Endothelial cell (in vitro differentiated cells): ENCODE measurements at regions not wholly inside any gene's neighbourhood (a gene's known extent, or its start where the extent isn't known, plus 50 kb on each side); places are given as distances from the start of the nearest gene placed in this dataset.

Experiments
- DNase-seq: peaks from one replicate; pipeline ENCODE4 v3.0.0; 2021; ENCODE audit warnings: low spot score
- H3K27ac Mint-ChIP-seq: one replicate; pipeline ENCODE4 v1.8.0; 2021; ENCODE audit warnings: mixed read lengths, inconsistent platforms; ENCODE audit not compliant: unreplicated experiment
- H3K27me3 Mint-ChIP-seq: one replicate; pipeline ENCODE4 v1.8.0; 2021; ENCODE audit warnings: mild to moderate bottlenecking, moderate library complexity, mixed read lengths, inconsistent platforms; ENCODE audit not compliant: unreplicated experiment
- H3K36me3 Mint-ChIP-seq: one replicate; pipeline ENCODE4 v1.8.0; 2021; ENCODE audit warnings: mild to moderate bottlenecking, low read depth, mixed read lengths, inconsistent platforms; ENCODE audit not compliant: unreplicated experiment
- H3K4me1 Mint-ChIP-seq: one replicate; pipeline ENCODE4 v1.8.0; 2021; ENCODE audit warnings: mild to moderate bottlenecking, mixed read lengths, inconsistent platforms; ENCODE audit not compliant: unreplicated experiment
- H3K4me3 Mint-ChIP-seq: one replicate; pipeline ENCODE4 v1.8.0; 2021; ENCODE audit warnings: mild to moderate bottlenecking, mixed read lengths, inconsistent platforms; ENCODE audit not compliant: unreplicated experiment
- H3K9me3 Mint-ChIP-seq: one replicate; pipeline ENCODE4 v1.8.0; 2021; ENCODE audit warnings: mixed read lengths, inconsistent platforms; ENCODE audit not compliant: unreplicated experiment
- TF ChIP-seq, protein P1 (sequence below): fragments of 200-600 bp; sonication (generic); IDR thresholded peaks from one replicate; pipeline ENCODE4 v1.5.0; 2021; ENCODE audit warnings: antibody characterized with exemption; ENCODE audit not compliant: unreplicated experiment

DNA sequence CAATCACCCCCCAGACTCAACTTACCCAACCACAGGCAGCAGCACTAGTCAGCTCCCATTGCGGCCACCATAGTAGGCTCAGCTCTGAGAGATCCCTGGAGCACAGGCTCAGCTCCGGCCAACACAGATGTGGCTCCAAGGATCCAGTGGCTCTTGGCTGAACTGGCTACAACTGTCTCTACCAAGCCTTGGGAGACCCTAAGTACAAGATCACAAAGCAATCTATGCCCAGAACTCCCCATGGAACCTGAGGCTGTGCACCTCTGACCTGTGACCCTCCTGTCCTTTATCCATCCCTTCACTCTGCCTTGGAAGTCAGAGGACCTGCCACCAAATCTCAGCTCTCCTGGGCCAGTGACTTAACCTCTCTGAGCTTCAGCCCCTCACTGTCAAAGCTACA is 61.8 kb upstream of the GJB5 start:
- no peak overlapping the region for H3K4me3 Mint-ChIP-seq
- H3K27ac Mint-ChIP-seq, result no peak overlapping the region
- H3K27me3 Mint-ChIP-seq, result no peaks in the 10 kb centered on the region
- H3K4me1 Mint-ChIP-seq, result peaks cover 2% of the 10 kb centered on the region
- no peaks in the 10 kb centered on the region for H3K9me3 Mint-ChIP-seq
- TF ChIP-seq, protein P1, sequence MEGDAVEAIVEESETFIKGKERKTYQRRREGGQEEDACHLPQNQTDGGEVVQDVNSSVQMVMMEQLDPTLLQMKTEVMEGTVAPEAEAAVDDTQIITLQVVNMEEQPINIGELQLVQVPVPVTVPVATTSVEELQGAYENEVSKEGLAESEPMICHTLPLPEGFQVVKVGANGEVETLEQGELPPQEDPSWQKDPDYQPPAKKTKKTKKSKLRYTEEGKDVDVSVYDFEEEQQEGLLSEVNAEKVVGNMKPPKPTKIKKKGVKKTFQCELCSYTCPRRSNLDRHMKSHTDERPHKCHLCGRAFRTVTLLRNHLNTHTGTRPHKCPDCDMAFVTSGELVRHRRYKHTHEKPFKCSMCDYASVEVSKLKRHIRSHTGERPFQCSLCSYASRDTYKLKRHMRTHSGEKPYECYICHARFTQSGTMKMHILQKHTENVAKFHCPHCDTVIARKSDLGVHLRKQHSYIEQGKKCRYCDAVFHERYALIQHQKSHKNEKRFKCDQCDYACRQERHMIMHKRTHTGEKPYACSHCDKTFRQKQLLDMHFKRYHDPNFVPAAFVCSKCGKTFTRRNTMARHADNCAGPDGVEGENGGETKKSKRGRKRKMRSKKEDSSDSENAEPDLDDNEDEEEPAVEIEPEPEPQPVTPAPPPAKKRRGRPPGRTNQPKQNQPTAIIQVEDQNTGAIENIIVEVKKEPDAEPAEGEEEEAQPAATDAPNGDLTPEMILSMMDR, result no peak
- H3K36me3 Mint-ChIP-seq, result no peaks in the 10 kb centered on the region
- DNase-seq, result no peak

- H3K9me3 Mint-ChIP-seq, result no peaks in the 10 kb centered on the region
Measured at GRCh38 chr1:34694383-34694782, 60.5 kb upstream of the GJB5 start.

GRCh38 chr1:34695580-34695979 is 59.3 kb upstream of the GJB5 start:
- DNase-seq, result no peak
- TF ChIP-seq, protein P1, result no peak
- Mint-ChIP-seq H3K4me3 (no peak overlapping the region), H3K4me1 (peaks cover 3% of the 10 kb centered on the region), H3K9me3 (no peaks in the 10 kb centered on the region), H3K36me3 (no peaks in the 10 kb centered on the region), H3K27ac (no peak overlapping the region), H3K27me3 (no peaks in the 10 kb centered on the region)

More at GRCh38 chr1:34694383-34694782, 60.5 kb upstream of the GJB5 start:
- H3K36me3 Mint-ChIP-seq, result no peaks in the 10 kb centered on the region
- no peaks in the 10 kb centered on the region for H3K27me3 Mint-ChIP-seq
- no peak overlapping the region for H3K27ac Mint-ChIP-seq
- H3K4me1 Mint-ChIP-seq, result peaks cover 6% of the 10 kb centered on the region
- no peak for DNase-seq
- no peak overlapping the region for H3K4me3 Mint-ChIP-seq
- TF ChIP-seq, protein P1, result no peak

DNA sequence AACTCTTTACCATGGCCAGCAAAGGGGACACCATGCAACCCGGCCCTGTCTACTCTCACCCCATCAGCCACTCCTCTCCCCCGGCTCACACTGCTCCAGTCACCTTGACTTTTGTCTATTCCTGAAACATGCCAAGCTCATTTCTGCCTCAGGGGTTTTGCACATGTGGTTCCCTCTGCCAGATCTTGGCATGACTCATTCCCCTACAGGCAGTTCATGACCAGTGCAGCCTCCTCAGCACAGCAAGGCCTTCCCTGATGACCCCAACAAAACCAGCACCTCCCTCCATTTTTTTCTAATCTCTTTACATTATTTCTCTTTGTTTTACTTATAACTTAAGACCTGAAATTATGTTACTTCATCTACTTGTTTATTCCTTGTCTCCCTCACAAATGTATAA is 58.6 kb upstream of the GJB5 start:
- no peak overlapping the region for H3K27ac Mint-ChIP-seq
- TF ChIP-seq, protein P1, result no peak
- H3K27me3 Mint-ChIP-seq, result no peaks in the 10 kb centered on the region
- no peak overlapping the region for H3K4me3 Mint-ChIP-seq
- H3K4me1 Mint-ChIP-seq, result peaks cover 3% of the 10 kb centered on the region
- no peaks in the 10 kb centered on the region for H3K36me3 Mint-ChIP-seq
- no peaks in the 10 kb centered on the region for H3K9me3 Mint-ChIP-seq
- no peak for DNase-seq

DNA sequence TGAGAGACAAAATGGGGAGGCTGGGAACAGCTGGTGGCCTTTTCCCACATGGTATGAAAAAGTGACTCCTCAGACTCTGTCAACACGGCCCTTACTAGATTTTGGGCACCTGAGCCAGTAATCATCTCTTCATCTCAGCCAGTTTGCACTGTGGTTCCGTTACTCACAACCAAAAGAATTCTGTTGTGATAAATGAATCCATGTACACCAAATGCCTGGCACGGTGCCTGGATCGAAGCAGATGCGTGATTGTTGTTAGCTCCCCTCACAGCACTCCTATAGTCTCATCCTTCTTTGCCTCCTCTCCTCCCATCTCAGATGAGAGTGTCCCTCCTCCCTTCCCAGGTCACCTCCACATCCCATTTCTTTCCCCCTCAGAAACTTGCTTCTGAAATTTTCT is 57.9 kb upstream of the GJB5 start:
- H3K4me3 Mint-ChIP-seq, result no peak overlapping the region
- no peaks in the 10 kb centered on the region for H3K36me3 Mint-ChIP-seq
- no peak for DNase-seq
- TF ChIP-seq, protein P1, result no peak
- H3K27ac Mint-ChIP-seq, result no peak overlapping the region
- no peaks in the 10 kb centered on the region for H3K9me3 Mint-ChIP-seq
- peaks cover 3% of the 10 kb centered on the region for H3K4me1 Mint-ChIP-seq
- H3K27me3 Mint-ChIP-seq, result no peaks in the 10 kb centered on the region
